HepG2 (cell line): ENCODE measurements at regions not wholly inside any gene's neighbourhood (a gene's known extent, or its start where the extent isn't known, plus 50 kb on each side); places are given as distances from the start of the nearest gene placed in this dataset.

ENCODE experiments used
- ATAC-seq: fragments of 200-7000 bp; cut with Tn5 transposase; 3 replicates; pipeline ENCODE4 v1.9.1; 2020; ENCODE audit warnings: mild to moderate bottlenecking, moderate library complexity
- BruUV-seq: library from RNA; stranded (reverse); fragments of 400-500 nt; replicated peaks from 2 replicates; lab custom pipeline; 2021; lab: Mats Ljungman, UMichigan
- CTCF ChIA-PET: fragments of 300-600 bp; formaldehyde crosslinking; extraction: SDS; loops from one replicate; lab custom pipeline; 2021; ENCODE audit warnings: low total read pairs, inconsistent platforms, low intra/inter-chr PET ratio; lab: Yijun Ruan, JAX
- POLR2A ChIA-PET: fragments of 350-600 bp; sonication (Branson Sonifier 250); formaldehyde crosslinking; loops from one replicate; lab custom pipeline; 2020; ENCODE audit warnings: antibody characterized with exemption, inconsistent platforms; lab: Yijun Ruan, JAX
- DNase-seq: peaks from one replicate; pipeline ENCODE4 v3.0.0-alpha.2; 2015; ENCODE audit warnings: low spot score
- FAIRE-seq: peaks from 3 replicates; lab custom pipeline; 2011; peaks lifted over from hg19 to GRCh38; lab: Jason Lieb, UNC
- H2AFZ ChIP-seq: one replicate; pipeline ENCODE4 v1.6.1; 2011; ENCODE audit warnings: low read length, inconsistent platforms
- H3K27ac ChIP-seq: fragments of 300-600 bp; 3 replicates; pipeline ENCODE4 v1.8.0; 2011; ENCODE audit warnings: mixed run types, mild to moderate bottlenecking, mixed read lengths, low read length, inconsistent platforms; ENCODE audit not compliant: insufficient read depth; ENCODE audit errors: extremely low read length
- H3K27me3 ChIP-seq, 2 experiments: fragments of 200-600 bp in 1 of 2; 2 replicates in 1 of 2; 3 replicates in 1 of 2; pipeline versions ENCODE4 v1.6.0 to v1.8.0; 2011; ENCODE audit warnings: low read length in 2 of 2, mild to moderate bottlenecking in 2 of 2, moderate library complexity in 2 of 2, inconsistent platforms in 1 of 2; ENCODE audit not compliant: insufficient read depth in 2 of 2, control insufficient read depth in 1 of 2
- H3K36me3 ChIP-seq, 2 experiments: fragments of 200-600 bp in 1 of 2; replicated peaks in 1 of 2; 2 replicates in 1 of 2; 3 replicates in 1 of 2; pipeline versions ENCODE4 v1.5.1 to v1.8.0; 2011; ENCODE audit warnings: low read length in 2 of 2, inconsistent platforms in 1 of 2; ENCODE audit not compliant: insufficient read depth in 2 of 2, control insufficient read depth in 1 of 2
- H3K4me1 ChIP-seq: 2 replicates; pipeline ENCODE4 v1.5.1; 2012; ENCODE audit warnings: low read length, inconsistent platforms; ENCODE audit not compliant: insufficient read depth
- H3K4me2 ChIP-seq: 2 replicates; pipeline ENCODE4 v1.6.0; 2011; ENCODE audit warnings: low read depth, low read length, inconsistent platforms
- H3K4me3 ChIP-seq, 3 experiments: fragments of 200-600 bp in 1 of 3; sonication (generic), shearing (Covaris generic) in 1 of 3; replicated peaks in 1 of 3; 2 replicates each; pipeline ENCODE4 v1.5.1; 2011 to 2016; ENCODE audit warnings: low read length in 3 of 3, inconsistent platforms in 2 of 3, low read depth in 2 of 3, mild to moderate bottlenecking in 2 of 3, control low read depth in 1 of 3, mixed read lengths in 1 of 3; ENCODE audit not compliant: insufficient read depth in 1 of 3
- H3K79me2 ChIP-seq: one replicate; pipeline ENCODE4 v1.6.1; 2011; ENCODE audit warnings: low read length, inconsistent platforms; ENCODE audit not compliant: insufficient read depth
- H3K9ac ChIP-seq: 2 replicates; pipeline ENCODE4 v1.6.0; 2011; ENCODE audit warnings: mild to moderate bottlenecking, low read depth, low read length, inconsistent platforms; ENCODE audit not compliant: insufficient read depth
- H3K9me3 ChIP-seq: 2 replicates; pipeline ENCODE4 v1.5.1; 2012; ENCODE audit warnings: mild to moderate bottlenecking, low read length
- H4K20me1 ChIP-seq: 2 replicates; pipeline ENCODE4 v1.6.0; 2011; ENCODE audit warnings: inconsistent platforms, mild to moderate bottlenecking, low read length, moderate library complexity; ENCODE audit not compliant: insufficient read depth
- FOXP1 ChIP-seq, 2 experiments: fragments of 450-650 bp in 1 of 2; IDR thresholded peaks; 2 replicates each; pipeline ENCODE4 v1.6.1; 2017 to 2018; ENCODE audit warnings: antibody characterized with exemption in 1 of 2
- GLMP ChIP-seq: sonication (generic); formaldehyde crosslinking; IDR thresholded peaks from 2 replicates; pipeline ENCODE4 v1.9.0; 2021; ENCODE audit warnings: missing genetic modification reagents, mild to moderate bottlenecking, borderline replicate concordance
- HDAC6 ChIP-seq: fragments of 200-600 bp; sonication (generic); IDR thresholded peaks from 2 replicates; pipeline ENCODE4 v1.7.0; 2017; ENCODE audit warnings: mild to moderate bottlenecking, antibody characterized with exemption, low read length, low read depth
- IKZF5 ChIP-seq: IDR thresholded peaks from 2 replicates; pipeline ENCODE4 v1.6.1; 2018; ENCODE audit warnings: missing genetic modification reagents, mild to moderate bottlenecking, missing compliant biosample characterization
- MBD4 ChIP-seq: IDR thresholded peaks from 2 replicates; pipeline ENCODE4 v1.6.1; 2012; ENCODE audit warnings: low read length, inconsistent platforms, borderline replicate concordance
- ZNF138 ChIP-seq: sonication (generic); formaldehyde crosslinking; IDR thresholded peaks from 2 replicates; pipeline ENCODE4 v1.5.0; 2020; ENCODE audit warnings: mild to moderate bottlenecking, low read depth, missing genetic modification reagents
- ZNF253 ChIP-seq: sonication (generic); formaldehyde crosslinking; IDR thresholded peaks from 2 replicates; pipeline ENCODE4 v1.8.0; 2022; ENCODE audit warnings: mild to moderate bottlenecking, missing genetic modification reagents, borderline replicate concordance
- ZNF609 ChIP-seq: sonication (generic); formaldehyde crosslinking; IDR thresholded peaks from 2 replicates; pipeline ENCODE4 v1.4.0; 2020; ENCODE audit warnings: mild to moderate bottlenecking, missing genetic modification reagents, borderline replicate concordance
- WGBS: methylation state at CpG from one replicate; pipeline ENCODE4 v1.1.6; 2017; ENCODE audit warnings: low lambda C conversion rate; 5-methylcytosine and 5-hydroxymethylcytosine counted together
- in situ Hi-C: cut with HindIII; loops from 2 replicates; pipeline ENCODE4 v1.10.0; 2017; ENCODE audit warnings: low pct_unique_long_range_greater_than_20kb; ENCODE audit not compliant: extremely low pct_ligation_motif_present
- intact Hi-C: fragments of 100-400 bp; cut with micrococcal nuclease; formaldehyde crosslinking; loops from one replicate; pipeline ENCODE4 v1.10.0; 2022; ENCODE audit not compliant: unreplicated experiment

GRCh38 chr21:28345934-28346333 lies 646.7 kb downstream of the LTN1 start:
- Histone ChIP-seq H3K79me2 (no peaks in the 10 kb centered on the region), H4K20me1 (no peaks in the 10 kb centered on the region), H2AFZ (no peak overlapping the region), H3K27me3 (no peaks in the 10 kb centered on the region), H3K4me3 (no peak overlapping the region), H3K27ac (no peak overlapping the region), H3K9ac (no peak overlapping the region), H3K4me1 (no peaks in the 10 kb centered on the region), H3K4me2 (no peak overlapping the region), H3K36me3 (no peaks in the 10 kb centered on the region), H3K9me3 (peaks cover 78% of the 10 kb centered on the region)
- ChIA-PET POLR2A (no interaction called here), CTCF (no interaction called here)
- TF ChIP-seq GLMP (CRISPR knock-in tag): no peak
- no peak for TF ChIP-seq ZNF138 (CRISPR knock-in tag)
- TF ChIP-seq ZNF609 (CRISPR knock-in tag): no peak
- TF ChIP-seq FOXP1 (IDR thresholded peaks at IDR 0.05): no peak
- TF ChIP-seq FOXP1 (CRISPR knock-in tag; IDR thresholded peaks at IDR 0.05): no peak
- TF ChIP-seq HDAC6: no peak
- no peak for TF ChIP-seq ZNF253 (CRISPR knock-in tag)
- no peak for TF ChIP-seq MBD4
- no peak for TF ChIP-seq IKZF5 (CRISPR knock-in tag)
- ATAC-seq (no peak), DNase-seq (no peak), FAIRE-seq (no peak)
- intact Hi-C loops (no loop called here), in situ Hi-C loops (no loop called here)
- no TSS peak for BruUV-seq
- 0% methylated on average over 2 of the region's 2 CpGs for WGBS
